ENCODE measurements at regions not wholly inside any gene's neighbourhood (a gene's known extent, or its start where the extent isn't known, plus 50 kb on each side); places are given as distances from the start of the nearest gene placed in this dataset.

DNA sequence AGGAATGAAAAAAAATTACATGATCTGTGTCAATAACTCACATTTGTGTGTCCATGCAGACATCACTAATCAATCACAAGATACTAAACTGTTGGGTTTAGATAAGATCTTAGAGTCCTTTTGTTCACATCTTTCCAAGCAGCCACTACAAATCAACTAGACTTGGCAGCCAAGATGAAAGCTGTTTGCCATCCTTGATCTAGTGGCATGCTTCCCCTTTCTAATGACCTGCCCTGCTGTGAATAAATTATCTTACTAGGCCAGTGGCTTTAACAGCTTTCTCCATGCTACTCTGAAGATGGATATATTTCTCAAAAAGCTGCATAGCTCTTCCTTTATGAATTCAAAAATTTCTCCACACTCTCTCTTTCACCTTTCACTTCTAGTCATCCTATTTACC, 1338.0 kb upstream of the ACVR2A start:
- TF ChIP-seq, protein P1, sequence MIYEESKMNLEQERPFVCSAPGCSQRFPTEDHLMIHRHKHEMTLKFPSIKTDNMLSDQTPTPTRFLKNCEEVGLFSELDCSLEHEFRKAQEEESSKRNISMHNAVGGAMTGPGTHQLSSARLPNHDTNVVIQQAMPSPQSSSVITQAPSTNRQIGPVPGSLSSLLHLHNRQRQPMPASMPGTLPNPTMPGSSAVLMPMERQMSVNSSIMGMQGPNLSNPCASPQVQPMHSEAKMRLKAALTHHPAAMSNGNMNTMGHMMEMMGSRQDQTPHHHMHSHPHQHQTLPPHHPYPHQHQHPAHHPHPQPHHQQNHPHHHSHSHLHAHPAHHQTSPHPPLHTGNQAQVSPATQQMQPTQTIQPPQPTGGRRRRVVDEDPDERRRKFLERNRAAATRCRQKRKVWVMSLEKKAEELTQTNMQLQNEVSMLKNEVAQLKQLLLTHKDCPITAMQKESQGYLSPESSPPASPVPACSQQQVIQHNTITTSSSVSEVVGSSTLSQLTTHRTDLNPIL (CRISPR knock-in tag; IDR thresholded peaks at IDR 0.05; ENCODE audit: low read depth): no peak
- TF ChIP-seq SNAI2 (CRISPR knock-in tag; IDR thresholded peaks at IDR 0.05): no peak
- TF ChIP-seq, protein P2, sequence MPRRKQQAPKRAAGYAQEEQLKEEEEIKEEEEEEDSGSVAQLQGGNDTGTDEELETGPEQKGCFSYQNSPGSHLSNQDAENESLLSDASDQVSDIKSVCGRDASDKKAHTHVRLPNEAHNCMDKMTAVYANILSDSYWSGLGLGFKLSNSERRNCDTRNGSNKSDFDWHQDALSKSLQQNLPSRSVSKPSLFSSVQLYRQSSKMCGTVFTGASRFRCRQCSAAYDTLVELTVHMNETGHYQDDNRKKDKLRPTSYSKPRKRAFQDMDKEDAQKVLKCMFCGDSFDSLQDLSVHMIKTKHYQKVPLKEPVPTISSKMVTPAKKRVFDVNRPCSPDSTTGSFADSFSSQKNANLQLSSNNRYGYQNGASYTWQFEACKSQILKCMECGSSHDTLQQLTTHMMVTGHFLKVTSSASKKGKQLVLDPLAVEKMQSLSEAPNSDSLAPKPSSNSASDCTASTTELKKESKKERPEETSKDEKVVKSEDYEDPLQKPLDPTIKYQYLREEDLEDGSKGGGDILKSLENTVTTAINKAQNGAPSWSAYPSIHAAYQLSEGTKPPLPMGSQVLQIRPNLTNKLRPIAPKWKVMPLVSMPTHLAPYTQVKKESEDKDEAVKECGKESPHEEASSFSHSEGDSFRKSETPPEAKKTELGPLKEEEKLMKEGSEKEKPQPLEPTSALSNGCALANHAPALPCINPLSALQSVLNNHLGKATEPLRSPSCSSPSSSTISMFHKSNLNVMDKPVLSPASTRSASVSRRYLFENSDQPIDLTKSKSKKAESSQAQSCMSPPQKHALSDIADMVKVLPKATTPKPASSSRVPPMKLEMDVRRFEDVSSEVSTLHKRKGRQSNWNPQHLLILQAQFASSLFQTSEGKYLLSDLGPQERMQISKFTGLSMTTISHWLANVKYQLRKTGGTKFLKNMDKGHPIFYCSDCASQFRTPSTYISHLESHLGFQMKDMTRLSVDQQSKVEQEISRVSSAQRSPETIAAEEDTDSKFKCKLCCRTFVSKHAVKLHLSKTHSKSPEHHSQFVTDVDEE (CRISPR knock-in tag; IDR thresholded peaks at IDR 0.05): no peak
- TF ChIP-seq PPARA (CRISPR knock-in tag; IDR thresholded peaks at IDR 0.05; ENCODE audit: borderline replicate concordance): no peak
- TF ChIP-seq RARB (CRISPR knock-in tag; IDR thresholded peaks at IDR 0.05): no peak
- TF ChIP-seq TCF4 (CRISPR knock-in tag; IDR thresholded peaks at IDR 0.05; ENCODE audit: borderline replicate concordance): no peak
- TF ChIP-seq, protein P3, sequence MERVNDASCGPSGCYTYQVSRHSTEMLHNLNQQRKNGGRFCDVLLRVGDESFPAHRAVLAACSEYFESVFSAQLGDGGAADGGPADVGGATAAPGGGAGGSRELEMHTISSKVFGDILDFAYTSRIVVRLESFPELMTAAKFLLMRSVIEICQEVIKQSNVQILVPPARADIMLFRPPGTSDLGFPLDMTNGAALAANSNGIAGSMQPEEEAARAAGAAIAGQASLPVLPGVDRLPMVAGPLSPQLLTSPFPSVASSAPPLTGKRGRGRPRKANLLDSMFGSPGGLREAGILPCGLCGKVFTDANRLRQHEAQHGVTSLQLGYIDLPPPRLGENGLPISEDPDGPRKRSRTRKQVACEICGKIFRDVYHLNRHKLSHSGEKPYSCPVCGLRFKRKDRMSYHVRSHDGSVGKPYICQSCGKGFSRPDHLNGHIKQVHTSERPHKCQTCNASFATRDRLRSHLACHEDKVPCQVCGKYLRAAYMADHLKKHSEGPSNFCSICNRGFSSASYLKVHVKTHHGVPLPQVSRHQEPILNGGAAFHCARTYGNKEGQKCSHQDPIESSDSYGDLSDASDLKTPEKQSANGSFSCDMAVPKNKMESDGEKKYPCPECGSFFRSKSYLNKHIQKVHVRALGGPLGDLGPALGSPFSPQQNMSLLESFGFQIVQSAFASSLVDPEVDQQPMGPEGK (CRISPR knock-in tag; IDR thresholded peaks at IDR 0.05; ENCODE audit: borderline replicate concordance): no peak
- TF ChIP-seq, protein P4, sequence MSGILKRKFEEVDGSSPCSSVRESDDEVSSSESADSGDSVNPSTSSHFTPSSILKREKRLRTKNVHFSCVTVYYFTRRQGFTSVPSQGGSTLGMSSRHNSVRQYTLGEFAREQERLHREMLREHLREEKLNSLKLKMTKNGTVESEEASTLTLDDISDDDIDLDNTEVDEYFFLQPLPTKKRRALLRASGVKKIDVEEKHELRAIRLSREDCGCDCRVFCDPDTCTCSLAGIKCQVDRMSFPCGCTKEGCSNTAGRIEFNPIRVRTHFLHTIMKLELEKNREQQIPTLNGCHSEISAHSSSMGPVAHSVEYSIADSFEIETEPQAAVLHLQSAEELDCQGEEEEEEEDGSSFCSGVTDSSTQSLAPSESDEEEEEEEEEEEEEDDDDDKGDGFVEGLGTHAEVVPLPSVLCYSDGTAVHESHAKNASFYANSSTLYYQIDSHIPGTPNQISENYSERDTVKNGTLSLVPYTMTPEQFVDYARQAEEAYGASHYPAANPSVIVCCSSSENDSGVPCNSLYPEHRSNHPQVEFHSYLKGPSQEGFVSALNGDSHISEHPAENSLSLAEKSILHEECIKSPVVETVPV (CRISPR knock-in tag; IDR thresholded peaks at IDR 0.05): no peak
- no peak for TF ChIP-seq ESRRG (CRISPR knock-in tag; IDR thresholded peaks at IDR 0.05)
- TF ChIP-seq ZFP30 (CRISPR knock-in tag; IDR thresholded peaks at IDR 0.05): no peak
- TF ChIP-seq ARNTL (CRISPR knock-in tag; IDR thresholded peaks at IDR 0.05; ENCODE audit: borderline replicate concordance, low read depth): no peak
- TF ChIP-seq, protein P5, sequence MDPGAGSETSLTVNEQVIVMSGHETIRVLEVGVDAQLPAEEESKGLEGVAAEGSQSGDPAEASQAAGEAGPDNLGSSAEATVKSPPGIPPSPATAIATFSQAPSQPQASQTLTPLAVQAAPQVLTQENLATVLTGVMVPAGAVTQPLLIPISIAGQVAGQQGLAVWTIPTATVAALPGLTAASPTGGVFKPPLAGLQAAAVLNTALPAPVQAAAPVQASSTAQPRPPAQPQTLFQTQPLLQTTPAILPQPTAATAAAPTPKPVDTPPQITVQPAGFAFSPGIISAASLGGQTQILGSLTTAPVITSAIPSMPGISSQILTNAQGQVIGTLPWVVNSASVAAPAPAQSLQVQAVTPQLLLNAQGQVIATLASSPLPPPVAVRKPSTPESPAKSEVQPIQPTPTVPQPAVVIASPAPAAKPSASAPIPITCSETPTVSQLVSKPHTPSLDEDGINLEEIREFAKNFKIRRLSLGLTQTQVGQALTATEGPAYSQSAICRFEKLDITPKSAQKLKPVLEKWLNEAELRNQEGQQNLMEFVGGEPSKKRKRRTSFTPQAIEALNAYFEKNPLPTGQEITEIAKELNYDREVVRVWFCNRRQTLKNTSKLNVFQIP (CRISPR knock-in tag; IDR thresholded peaks at IDR 0.05; ENCODE audit: borderline replicate concordance, low read depth): no peak
